HepG2 (cell line): ENCODE measurements at regions not wholly inside any gene's neighbourhood (a gene's known extent, or its start where the extent isn't known, plus 50 kb on each side); places are given as distances from the start of the nearest gene placed in this dataset.

ENCODE experiments used
- CCAR2 ChIP-seq: fragments of 200-400 bp; formaldehyde crosslinking; optimal IDR thresholded peaks from 2 replicates; pipeline ENCODE3; 2018; ENCODE audit warnings: low read depth, mild to moderate bottlenecking, low read length, moderate library complexity
- EZH2 ChIP-seq: conservative IDR thresholded peaks from 2 replicates; pipeline ENCODE4 v1.6.1; 2012; ENCODE audit warnings: mild to moderate bottlenecking, low read depth, low read length, moderate library complexity
- GATA4 ChIP-seq: sonication (generic); IDR thresholded peaks from 2 replicates; pipeline ENCODE4 v1.6.1; 2016; ENCODE audit warnings: antibody characterized with exemption, low read depth, borderline replicate concordance
- PHF20 ChIP-seq: sonication (generic); formaldehyde crosslinking; IDR thresholded peaks from 2 replicates; pipeline ENCODE4 v1.5.0; 2020; ENCODE audit warnings: mild to moderate bottlenecking, missing genetic modification reagents
- POLR2A ChIP-seq, 2 experiments: IDR thresholded peaks; 2 replicates each; pipeline ENCODE4 v1.6.1; 2011; ENCODE audit warnings: low read depth in 2 of 2, low read length in 2 of 2, mild to moderate bottlenecking in 1 of 2, moderate library complexity in 1 of 2; ENCODE audit not compliant: insufficient read depth in 1 of 2
- YY1 ChIP-seq: IDR thresholded peaks from 2 replicates; pipeline ENCODE4 v1.6.1; 2011; ENCODE audit warnings: low read length, low read depth, moderate library complexity, mild to moderate bottlenecking; ENCODE audit not compliant: insufficient read depth, insufficient replicate concordance
- ZNF75D ChIP-seq: sonication (generic); formaldehyde crosslinking; IDR thresholded peaks from 2 replicates; pipeline ENCODE4 v1.8.1; 2023; ENCODE audit warnings: missing genetic modification reagents, mild to moderate bottlenecking, borderline replicate concordance
- TF ChIP-seq, protein P1 (sequence below): sonication (generic); formaldehyde crosslinking; IDR thresholded peaks from 2 replicates; pipeline ENCODE4 v1.5.0; 2020; ENCODE audit warnings: mild to moderate bottlenecking, missing genetic modification reagents, moderate library complexity

DNA sequence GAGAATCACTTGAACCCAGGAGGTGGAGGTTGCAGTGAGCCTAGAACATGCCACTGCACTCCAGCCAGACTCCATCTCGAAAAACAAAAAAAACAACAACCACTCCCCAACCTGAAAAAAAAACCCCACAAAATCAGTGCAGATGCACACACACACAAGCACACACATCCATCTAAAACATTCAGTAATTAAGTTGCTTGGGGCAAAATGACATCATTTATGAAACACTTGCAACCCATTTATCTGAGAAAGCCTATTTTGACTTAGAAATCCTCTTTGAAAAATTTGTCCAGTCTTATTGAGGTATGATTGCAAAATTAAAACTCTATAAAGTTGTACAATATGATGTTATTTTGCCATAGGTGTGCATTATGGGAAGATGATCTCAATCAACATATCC lies 525.5 kb upstream of the AMELY start:
- TF ChIP-seq POLR2A (IDR thresholded peaks at IDR 0.05; ENCODE audit: insufficient read depth in 1 of 2, low read depth in 2 of 2, low read length in 2 of 2) (no peak), PHF20 (CRISPR knock-in tag) (no peak), YY1 (no peak), ZNF75D (CRISPR knock-in tag) (no peak), GATA4 (no peak), CCAR2 (no peak), EZH2 (no peak)
- TF ChIP-seq, protein P1, sequence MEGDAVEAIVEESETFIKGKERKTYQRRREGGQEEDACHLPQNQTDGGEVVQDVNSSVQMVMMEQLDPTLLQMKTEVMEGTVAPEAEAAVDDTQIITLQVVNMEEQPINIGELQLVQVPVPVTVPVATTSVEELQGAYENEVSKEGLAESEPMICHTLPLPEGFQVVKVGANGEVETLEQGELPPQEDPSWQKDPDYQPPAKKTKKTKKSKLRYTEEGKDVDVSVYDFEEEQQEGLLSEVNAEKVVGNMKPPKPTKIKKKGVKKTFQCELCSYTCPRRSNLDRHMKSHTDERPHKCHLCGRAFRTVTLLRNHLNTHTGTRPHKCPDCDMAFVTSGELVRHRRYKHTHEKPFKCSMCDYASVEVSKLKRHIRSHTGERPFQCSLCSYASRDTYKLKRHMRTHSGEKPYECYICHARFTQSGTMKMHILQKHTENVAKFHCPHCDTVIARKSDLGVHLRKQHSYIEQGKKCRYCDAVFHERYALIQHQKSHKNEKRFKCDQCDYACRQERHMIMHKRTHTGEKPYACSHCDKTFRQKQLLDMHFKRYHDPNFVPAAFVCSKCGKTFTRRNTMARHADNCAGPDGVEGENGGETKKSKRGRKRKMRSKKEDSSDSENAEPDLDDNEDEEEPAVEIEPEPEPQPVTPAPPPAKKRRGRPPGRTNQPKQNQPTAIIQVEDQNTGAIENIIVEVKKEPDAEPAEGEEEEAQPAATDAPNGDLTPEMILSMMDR (CRISPR knock-in tag), result no peak
